Choroid plexus epithelial cell (primary cell): ENCODE measurements at regions not wholly inside any gene's neighbourhood (a gene's known extent, or its start where the extent isn't known, plus 50 kb on each side); places are given as distances from the start of the nearest gene placed in this dataset.
"Not testable (repeated sequence)": the region's sequence is repeated elsewhere in the genome, so short reads cannot be mapped to it uniquely, and the experiment has no call there.

Experiments used
- DNase-seq: peaks from one replicate; pipeline ENCODE4 v3.0.0-alpha.2; 2010; ENCODE audit warnings: low read depth
- H3K4me3 ChIP-seq: 2 replicates; pipeline ENCODE4 v1.5.1; 2011; ENCODE audit warnings: low read depth, mild to moderate bottlenecking, control low read depth, low read length, moderate library complexity
- TF ChIP-seq, protein P1 (sequence below): conservative IDR thresholded peaks from 2 replicates; pipeline ENCODE4 v1.5.1; 2011; ENCODE audit warnings: low read depth, mild to moderate bottlenecking, control low read depth, inconsistent platforms, low read length, moderate library complexity

DNA sequence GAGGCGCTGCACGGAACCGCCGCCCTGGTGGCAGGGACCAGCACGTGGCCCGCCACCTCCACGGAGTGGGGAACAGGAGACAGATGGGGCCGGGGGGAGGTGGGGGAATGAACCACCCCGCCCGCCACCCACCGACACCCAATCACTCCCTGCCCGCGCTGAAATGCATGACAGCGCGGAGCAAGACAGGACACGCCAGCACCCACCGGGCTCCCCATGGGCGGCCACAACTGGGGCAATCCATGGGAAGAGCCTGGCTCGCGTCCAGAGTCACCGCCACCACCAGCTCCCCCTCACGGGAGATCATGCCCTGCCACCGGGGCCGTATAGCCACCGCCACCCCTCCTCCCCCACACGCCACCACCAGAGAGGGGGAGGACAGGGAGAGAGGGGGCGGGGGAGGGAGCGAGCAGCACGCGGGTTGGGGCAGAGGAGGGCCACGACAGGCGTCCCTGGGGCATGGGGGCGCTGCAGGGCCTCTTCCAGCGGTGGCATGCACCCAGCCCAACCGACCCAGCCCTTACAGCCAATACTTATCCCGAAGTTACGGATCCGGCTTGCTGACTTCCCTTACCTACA lies 744.3 kb upstream of the DEFB115 start:
- H3K4me3 ChIP-seq, result no peak overlapping the region
- TF ChIP-seq, protein P1, sequence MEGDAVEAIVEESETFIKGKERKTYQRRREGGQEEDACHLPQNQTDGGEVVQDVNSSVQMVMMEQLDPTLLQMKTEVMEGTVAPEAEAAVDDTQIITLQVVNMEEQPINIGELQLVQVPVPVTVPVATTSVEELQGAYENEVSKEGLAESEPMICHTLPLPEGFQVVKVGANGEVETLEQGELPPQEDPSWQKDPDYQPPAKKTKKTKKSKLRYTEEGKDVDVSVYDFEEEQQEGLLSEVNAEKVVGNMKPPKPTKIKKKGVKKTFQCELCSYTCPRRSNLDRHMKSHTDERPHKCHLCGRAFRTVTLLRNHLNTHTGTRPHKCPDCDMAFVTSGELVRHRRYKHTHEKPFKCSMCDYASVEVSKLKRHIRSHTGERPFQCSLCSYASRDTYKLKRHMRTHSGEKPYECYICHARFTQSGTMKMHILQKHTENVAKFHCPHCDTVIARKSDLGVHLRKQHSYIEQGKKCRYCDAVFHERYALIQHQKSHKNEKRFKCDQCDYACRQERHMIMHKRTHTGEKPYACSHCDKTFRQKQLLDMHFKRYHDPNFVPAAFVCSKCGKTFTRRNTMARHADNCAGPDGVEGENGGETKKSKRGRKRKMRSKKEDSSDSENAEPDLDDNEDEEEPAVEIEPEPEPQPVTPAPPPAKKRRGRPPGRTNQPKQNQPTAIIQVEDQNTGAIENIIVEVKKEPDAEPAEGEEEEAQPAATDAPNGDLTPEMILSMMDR, result no peak
- DNase-seq, result peak; percentile 2

- not testable (repeated sequence) for DNase-seq, H3K4me3 ChIP-seq
Measured at GRCh38 chr20:30515915-30516314, 741.5 kb upstream of the DEFB115 start.

GRCh38 chr20:30518906-30519305 lies 738.6 kb upstream of the DEFB115 start:
- H3K4me3 ChIP-seq, DNase-seq: not testable (repeated sequence)

DNA sequence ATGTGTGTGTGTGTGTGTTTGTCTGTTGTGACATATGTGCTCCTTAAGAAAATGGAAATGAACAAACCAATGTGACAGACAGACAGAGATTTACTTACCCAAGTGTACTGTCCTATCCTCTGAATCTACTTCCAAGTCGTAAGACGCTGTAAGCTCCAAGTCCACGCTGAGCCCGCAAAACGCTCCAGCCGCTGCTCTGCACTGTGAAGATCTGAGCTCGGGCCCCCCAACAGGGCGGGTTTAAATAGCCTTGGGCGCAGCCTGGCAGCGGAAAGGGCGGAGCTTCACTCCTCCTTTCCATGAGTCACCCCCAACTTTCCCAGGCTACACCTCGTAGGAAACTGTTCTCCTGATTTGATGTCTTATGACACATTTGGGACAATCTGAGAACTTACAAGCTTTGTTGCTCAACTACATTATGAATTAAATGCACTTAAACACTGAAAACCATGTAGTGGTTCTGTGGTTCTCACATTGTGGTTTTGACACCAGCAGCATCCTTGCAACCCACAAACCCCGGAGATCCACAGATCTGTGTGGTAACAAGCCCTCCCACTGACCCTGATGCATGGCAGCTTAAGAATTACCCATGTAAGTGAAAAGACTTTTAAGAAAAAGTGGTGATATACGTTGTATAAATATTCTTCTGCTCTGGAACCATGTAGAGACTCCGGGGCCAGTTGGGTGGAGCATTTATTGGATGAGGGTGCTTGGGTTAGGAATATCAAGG lies 735.6 kb upstream of the DEFB115 start:
- H3K4me3 ChIP-seq, DNase-seq: not testable (repeated sequence)

GRCh38 chr20:30524155-30524554 lies 733.3 kb upstream of the DEFB115 start:
- H3K4me3 ChIP-seq, DNase-seq: not testable (repeated sequence)

DNA sequence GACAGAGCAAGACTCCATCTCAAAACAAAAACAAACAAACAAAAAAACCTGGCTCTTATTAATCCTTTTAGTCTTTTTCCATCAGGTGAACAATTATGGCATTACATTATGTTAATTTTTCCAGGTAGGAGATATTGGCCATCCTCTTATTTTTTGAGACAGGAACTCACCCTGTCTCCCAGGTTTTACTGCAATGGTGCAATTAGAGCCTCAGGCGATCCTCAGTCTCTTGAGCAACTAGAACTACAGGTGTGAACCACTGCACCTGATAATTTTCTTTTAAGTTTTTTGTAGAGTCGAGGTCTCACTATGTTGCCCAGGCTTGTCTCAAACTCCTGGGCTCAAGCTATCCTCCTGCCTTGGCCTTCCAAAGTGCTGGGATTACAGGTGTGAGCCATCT lies 732.7 kb upstream of the DEFB115 start:
- H3K4me3 ChIP-seq, DNase-seq: not testable (repeated sequence)

DNA sequence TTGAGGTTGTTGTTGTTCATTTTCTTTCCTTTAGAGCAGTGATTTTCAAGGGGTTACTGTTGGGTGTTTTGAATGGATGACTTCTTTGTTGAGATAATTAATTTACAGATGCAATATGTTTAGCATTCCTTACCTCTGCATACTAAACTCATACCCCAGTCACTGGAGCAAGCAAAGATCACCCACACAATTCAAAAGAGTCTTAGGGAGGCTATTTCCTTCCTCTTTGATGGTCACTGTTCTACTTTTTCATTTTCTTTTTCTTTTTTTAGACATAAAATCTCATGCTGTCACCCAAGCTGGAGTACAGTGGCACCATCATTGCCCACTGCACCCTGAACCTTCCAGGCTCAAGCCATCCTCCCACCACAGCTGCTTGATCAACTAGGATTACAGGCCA lies 723.8 kb upstream of the DEFB115 start:
- DNase-seq, H3K4me3 ChIP-seq: not testable (repeated sequence)

DNA sequence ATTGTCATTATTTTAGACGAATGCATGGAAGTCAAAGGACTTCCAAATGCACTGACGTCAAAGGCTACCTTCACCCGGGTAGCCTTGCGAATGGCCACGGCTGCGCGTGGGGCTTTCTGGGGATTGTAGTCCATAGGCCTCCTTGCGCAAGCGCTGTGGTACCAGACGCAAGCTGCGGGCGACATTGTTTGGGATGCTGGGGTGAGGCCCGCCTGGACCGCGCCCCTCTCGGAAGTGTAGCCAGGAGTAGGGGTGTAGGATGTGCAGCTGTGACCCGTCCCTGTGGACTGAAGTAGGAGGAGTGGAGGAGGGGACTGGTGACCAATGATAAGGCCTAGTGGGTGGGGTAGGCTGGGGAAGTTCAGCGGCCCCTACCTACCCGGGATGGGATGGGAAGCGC lies 720.0 kb upstream of the DEFB115 start:
- not testable (repeated sequence) for DNase-seq

DNA sequence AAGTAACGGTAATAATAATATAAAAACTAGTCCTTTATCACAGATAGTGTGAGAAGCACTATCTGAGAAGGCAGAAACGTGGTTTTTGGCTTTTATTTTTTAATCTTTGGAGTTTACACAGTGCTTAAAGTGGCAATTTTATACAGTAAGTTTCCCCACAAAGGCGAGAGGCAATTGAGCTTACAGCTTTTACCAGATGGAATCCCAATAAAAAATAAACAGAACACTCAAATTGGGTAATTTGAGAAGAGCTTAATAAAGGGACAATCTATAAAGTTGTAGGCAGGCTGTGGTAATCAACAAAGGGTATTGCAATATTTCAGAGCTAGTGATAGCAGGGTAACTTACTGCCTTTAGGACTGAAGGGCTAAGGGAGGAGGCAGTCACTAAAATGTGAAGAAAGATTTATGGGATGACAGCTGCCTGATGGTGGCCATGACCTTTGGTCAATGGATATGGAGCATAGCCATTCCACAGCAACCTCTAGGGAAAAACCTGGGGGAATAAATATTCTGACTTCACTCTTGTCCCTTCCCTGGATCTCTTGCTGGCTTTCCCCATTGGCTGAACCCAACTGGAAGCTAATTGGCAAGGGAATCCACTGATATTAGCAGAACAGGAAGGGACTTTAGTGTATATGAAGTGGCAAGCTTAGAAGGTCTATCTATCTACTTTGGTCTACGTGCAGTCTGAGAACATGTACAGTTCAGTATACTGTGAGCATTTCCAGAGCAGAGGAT lies 717.0 kb upstream of the DEFB115 start:
- DNase-seq, result not testable (repeated sequence)

More for the DNA sequence above, 720.0 kb upstream of the DEFB115 start:
- not testable (repeated sequence) for H3K4me3 ChIP-seq

DNA sequence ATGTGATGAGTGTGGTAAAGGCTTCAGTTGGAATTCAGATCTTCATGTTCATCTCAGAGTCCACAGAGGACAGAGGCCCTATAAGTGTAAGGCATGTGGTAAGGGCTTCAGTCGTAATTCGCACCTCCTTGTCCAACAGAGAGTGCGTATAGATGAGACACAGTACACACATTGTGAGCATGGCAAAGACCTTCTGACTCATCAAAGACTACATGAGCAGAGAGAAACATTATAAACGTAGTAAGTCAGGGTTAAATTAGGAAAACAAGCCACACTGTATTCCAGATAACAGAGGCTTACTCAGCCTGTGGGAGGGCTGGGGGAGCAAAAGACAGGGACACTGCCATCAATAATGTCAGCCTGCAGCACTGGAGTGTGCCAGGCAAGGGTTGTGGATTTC lies 706.2 kb upstream of the DEFB115 start:
- H3K4me3 ChIP-seq, DNase-seq: not testable (repeated sequence)

More for the DNA sequence above, 717.0 kb upstream of the DEFB115 start:
- not testable (repeated sequence) for H3K4me3 ChIP-seq

DNA sequence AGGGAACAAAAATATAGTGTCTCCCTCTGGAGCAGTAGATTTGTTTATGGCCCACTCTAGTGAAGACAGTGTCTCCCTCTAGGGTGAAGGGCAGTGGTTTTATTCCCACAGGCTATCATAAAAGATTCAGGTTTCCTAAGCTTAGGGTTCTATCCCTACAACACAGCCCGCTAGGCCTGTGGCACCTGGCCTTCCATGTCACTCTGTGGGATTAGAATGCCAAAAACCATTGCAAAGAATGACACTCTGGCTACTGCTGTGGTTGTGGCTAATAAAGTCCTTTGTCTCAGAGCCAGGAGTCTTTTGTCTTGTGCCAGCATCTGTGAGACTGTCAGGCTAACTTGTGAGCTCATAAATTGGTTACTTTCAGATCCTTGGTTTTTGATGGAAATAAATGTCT lies 700.7 kb upstream of the DEFB115 start:
- DNase-seq, result not testable (repeated sequence)

GRCh38 chr20:30565086-30565485 lies 692.4 kb upstream of the DEFB115 start:
- H3K4me3 ChIP-seq, DNase-seq: not testable (repeated sequence)

More for the DNA sequence above, 700.7 kb upstream of the DEFB115 start:
- not testable (repeated sequence) for H3K4me3 ChIP-seq

GRCh38 chr20:30569867-30570266 lies 687.6 kb upstream of the DEFB115 start:
- DNase-seq, result not testable (repeated sequence)

GRCh38 chr20:30570622-30571021 lies 686.8 kb upstream of the DEFB115 start:
- not testable (repeated sequence) for H3K4me3 ChIP-seq

More at GRCh38 chr20:30569867-30570266, 687.6 kb upstream of the DEFB115 start:
- not testable (repeated sequence) for H3K4me3 ChIP-seq

GRCh38 chr20:30574337-30574736 lies 683.1 kb upstream of the DEFB115 start:
- DNase-seq, H3K4me3 ChIP-seq: not testable (repeated sequence)

More at GRCh38 chr20:30570622-30571021, 686.8 kb upstream of the DEFB115 start:
- DNase-seq, result not testable (repeated sequence)

DNA sequence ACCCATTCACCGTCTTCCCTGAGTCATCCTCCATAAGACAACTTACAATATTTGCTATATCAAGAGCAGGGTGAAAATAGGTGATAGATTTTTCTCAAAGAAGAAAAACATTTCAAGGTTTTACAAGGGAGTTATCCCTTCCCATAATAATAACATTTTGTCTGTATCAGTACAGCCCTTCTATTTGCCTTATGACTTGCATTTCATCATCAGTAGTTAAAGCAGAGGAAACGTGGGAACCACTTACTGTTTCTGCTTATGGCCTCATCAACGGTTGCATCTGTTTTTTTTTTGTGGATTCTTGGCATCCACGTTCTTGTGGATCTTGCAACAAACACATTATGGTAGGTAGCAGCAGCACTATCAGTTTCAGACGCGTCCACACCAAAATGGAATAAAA lies 678.4 kb upstream of the DEFB115 start:
- DNase-seq, result peak; percentile 10
- not testable (repeated sequence) for H3K4me3 ChIP-seq

DNA sequence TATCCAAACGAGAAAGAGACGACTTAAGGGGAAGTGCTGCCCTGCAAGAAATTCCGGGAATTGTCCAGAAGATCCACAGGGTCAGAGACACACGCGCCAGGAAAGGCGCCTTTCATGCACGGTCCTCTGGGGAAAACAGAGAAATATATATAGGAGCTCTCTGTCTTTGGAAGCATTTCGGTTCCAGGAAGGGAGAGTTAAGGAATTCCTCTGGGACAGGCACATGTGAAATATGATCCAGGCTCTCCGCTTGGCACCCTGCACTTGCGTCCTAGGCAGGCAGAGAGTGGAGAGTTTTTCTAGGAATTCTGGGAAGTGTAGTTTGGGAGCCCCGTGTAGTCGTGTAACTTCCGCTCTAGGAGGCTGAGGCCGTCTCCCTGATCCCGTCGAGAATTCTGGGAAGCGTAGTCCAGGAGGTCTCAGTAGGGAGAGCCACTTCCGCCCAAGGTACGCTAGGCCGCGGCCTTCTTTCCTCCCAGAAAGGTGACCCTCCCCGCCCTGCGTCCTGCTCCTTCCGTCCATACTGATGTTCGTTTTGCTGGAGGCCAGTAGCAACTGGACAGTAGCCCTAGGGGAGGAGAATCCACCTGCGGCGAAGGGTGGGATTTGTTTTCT lies 677.5 kb upstream of the DEFB115 start:
- peak overlapping the region; percentile 36 for H3K4me3 ChIP-seq
- peak; percentile 64 for DNase-seq

- not testable (repeated sequence) for H3K4me3 ChIP-seq, DNase-seq
Measured at GRCh38 chr20:30581839-30582238, 675.6 kb upstream of the DEFB115 start.
